Adrenal gland (tissue), 9 donors: ENCODE measurements at regions not wholly inside any gene's neighbourhood (a gene's known extent, or its start where the extent isn't known, plus 50 kb on each side); places are given as distances from the start of the nearest gene placed in this dataset.

Experiments
- DNase-seq, 7 donors: peaks; one replicate each; pipeline ENCODE4 v3.0.0-alpha.2; 2019 to 2020
- H3K27ac ChIP-seq, 5 donors: fragments of 200-600 bp; sonication (generic) in 4 of 5; 1 replicate in 3 of 5; 2 replicates in 2 of 5; pipeline versions ENCODE4 v1.5.1 to v1.8.0; 2016 to 2020; ENCODE audit warnings: mild to moderate bottlenecking in 1 of 5
- H3K27me3 ChIP-seq: fragments of 200-600 bp; 2 replicates; pipeline ENCODE4 v1.8.0; 2021
- H3K36me3 ChIP-seq, 2 donors: fragments of 200-600 bp; replicated peaks in 1 of 2; 1 replicate in 1 of 2; 2 replicates in 1 of 2; pipeline versions ENCODE4 v1.5.1 to v1.8.0; 2018 to 2022
- H3K4me1 ChIP-seq, 2 donors: fragments of 200-600 bp; replicated peaks in 1 of 2; 1 replicate in 1 of 2; 2 replicates in 1 of 2; pipeline versions ENCODE4 v1.5.1 to v1.8.0; 2018 to 2021
- H3K4me3 ChIP-seq, 4 donors: fragments of 200-600 bp; sonication (generic) in 3 of 4; one replicate each; pipeline ENCODE4 v1.5.1; 2016 to 2018
- H3K9me3 ChIP-seq, 3 donors: fragments of 200-600 bp; sonication (generic) in 1 of 3; replicated peaks in 1 of 3; 1 replicate in 2 of 3; 2 replicates in 1 of 3; pipeline versions ENCODE4 v1.5.1 to v1.8.0; 2016 to 2021
- CTCF ChIP-seq, 6 experiments: fragments of 450-650 bp in 4 of 6; fragments of 200-600 bp in 2 of 6; sonication (generic) in 1 of 6; IDR thresholded peaks; 1 replicate in 5 of 6; 2 replicates in 1 of 6; pipeline versions ENCODE4 v1.5.1 to v1.8.0; 2016 to 2021; ENCODE audit warnings: antibody characterized with exemption in 6 of 6, mild to moderate bottlenecking in 2 of 6, moderate library complexity in 1 of 6
- POLR2A ChIP-seq, 2 donors: fragments of 450-650 bp; IDR thresholded peaks; one replicate each; pipeline ENCODE4 v1.6.1; 2017; ENCODE audit warnings: antibody characterized with exemption in 2 of 2, mild to moderate bottlenecking in 2 of 2, moderate library complexity in 1 of 2
- WGBS, 4 donors: extraction: QIAGEN DNeasy Blood & Tissue Kit in 2 of 4; methylation state at CpG; one replicate each; pipeline versions ENCODE4 v1.1.5 to v1.1.7; 2013 to 2017; 5-methylcytosine and 5-hydroxymethylcytosine counted together
- intact Hi-C, 2 donors: fragments of 100-400 bp; cut with DNase I; formaldehyde crosslinking; loops; one replicate each; pipeline versions ENCODE4 v1.14.1 to v1.15.0; 2022 to 2023
- donor health status: healthy with polysubstance abuse.
- donor health status: Bipolar disorder and iron deficiency.
- donor health status: DM: yes; HTN: yes; CAD: no.
- donor health status: DM: no; HTN: no; CAD: no.
- donor health status: DM: no; HTN: no; CAD: no.

DNA sequence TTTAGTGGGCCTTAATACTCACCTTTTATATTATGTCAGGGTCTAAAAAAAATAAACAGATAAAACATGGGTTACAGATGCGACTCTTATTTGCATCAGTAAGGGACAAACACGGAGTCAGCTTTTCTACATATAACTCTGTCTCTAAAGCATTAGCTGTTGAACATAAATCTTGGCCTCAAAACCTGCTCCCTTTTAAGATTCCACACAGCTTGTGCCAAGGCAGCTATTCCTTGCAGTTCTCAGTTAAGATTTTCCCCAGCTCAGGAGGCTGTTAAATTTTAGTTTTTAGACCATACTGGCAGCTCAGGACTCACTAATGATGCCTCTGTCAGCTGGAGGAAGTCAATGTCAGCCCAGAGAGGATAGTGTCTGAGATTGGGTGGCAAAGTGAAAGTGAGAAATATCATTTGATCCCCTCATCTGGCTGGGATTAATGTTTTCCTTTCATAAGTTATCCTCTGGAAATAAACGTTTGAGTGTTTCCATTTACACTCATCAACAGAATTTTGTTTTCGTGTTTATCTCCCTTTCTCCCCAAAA lies 287.5 kb downstream of the ELAVL2 start:
- Histone ChIP-seq H3K9me3 (no peaks in the 10 kb centered on the region), H3K27ac (no peak overlapping the region), H3K4me1 (no peaks in the 10 kb centered on the region), H3K27me3 (no peaks in the 10 kb centered on the region), H3K36me3 (no peaks in the 10 kb centered on the region), H3K4me3 (no peak overlapping the region)
- WGBS, 4 donors: 53 to 62% (median 56%) methylated on average over 4 of the region's 4 CpGs
- no peak for DNase-seq
- intact Hi-C loops: no loop called here
- TF ChIP-seq CTCF (IDR thresholded peaks at IDR 0.05) (no peak), POLR2A (IDR thresholded peaks at IDR 0.05) (no peak)

DNA sequence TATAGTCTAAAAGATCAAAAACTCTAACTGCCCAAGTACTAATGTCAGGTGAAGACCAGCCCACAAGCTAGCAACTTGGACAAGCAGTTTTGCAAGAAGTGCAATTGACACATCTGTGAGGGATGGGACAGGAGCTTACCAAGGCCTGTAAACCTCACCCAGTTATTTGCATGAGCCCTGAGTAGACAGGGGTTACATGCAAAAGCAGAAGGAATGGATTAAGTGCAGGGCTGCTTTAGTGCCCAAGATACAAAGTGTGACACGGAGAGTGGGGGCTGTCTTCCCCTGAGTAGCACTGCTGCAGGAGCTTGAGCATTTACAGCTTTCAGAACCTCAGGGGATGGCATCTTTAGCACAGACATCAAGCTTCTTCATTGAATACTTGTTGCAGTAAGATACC lies 286.7 kb downstream of the ELAVL2 start:
- 74 to 86% (median 80%) methylated on average over 1 of the region's 1 CpG for WGBS, 4 donors
- Histone ChIP-seq H3K4me3 (no peak overlapping the region), H3K27ac (no peak overlapping the region), H3K36me3 (no peaks in the 10 kb centered on the region), H3K27me3 (no peaks in the 10 kb centered on the region), H3K4me1 (peaks cover 0 to 4% of the 10 kb centered on the region in 2 donors), H3K9me3 (no peaks in the 10 kb centered on the region)
- no peak for DNase-seq
- intact Hi-C loops: no loop called here
- no peak for TF ChIP-seq CTCF (IDR thresholded peaks at IDR 0.05)

- Histone ChIP-seq H3K27ac (no peak overlapping the region), H3K4me1 (peaks cover 0 to 4% of the 10 kb centered on the region in 2 donors), H3K4me3 (no peak overlapping the region), H3K36me3 (no peaks in the 10 kb centered on the region), H3K9me3 (no peaks in the 10 kb centered on the region), H3K27me3 (no peaks in the 10 kb centered on the region)
- no peak for DNase-seq
- WGBS, 4 donors: 87 to 97% (median 91%) methylated on average over 2 of the region's 2 CpGs
- TF ChIP-seq POLR2A (IDR thresholded peaks at IDR 0.05) (no peak), CTCF (IDR thresholded peaks at IDR 0.05) (no peak)
- intact Hi-C loops: no loop called here
These were observed 284.1 kb downstream of the ELAVL2 start for GRCh38 chr9:23541976-23542375.

DNA sequence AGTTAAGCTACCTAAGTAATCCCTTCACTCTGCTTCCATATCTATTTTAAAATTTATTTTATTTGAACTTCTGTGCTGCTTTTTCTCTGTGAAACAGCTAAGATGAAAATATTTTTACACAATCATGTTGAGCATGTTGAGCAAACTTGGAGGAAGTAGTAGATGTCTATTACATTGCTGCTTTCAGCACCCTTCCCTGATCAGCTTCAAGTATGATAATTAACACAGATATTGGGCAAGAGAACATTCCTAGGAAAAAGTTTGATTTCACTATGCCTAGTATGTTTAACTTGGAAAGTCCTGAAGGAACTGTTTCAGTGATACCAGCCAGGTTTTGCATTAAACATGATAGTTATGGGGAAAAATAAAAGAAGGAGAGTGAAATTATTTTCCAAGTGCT lies 283.6 kb downstream of the ELAVL2 start:
- Histone ChIP-seq H3K27me3 (no peaks in the 10 kb centered on the region), H3K4me3 (no peak overlapping the region), H3K27ac (no peak overlapping the region), H3K9me3 (no peaks in the 10 kb centered on the region), H3K4me1 (peaks cover 0 to 4% of the 10 kb centered on the region in 2 donors), H3K36me3 (no peaks in the 10 kb centered on the region)
- TF ChIP-seq CTCF (IDR thresholded peaks at IDR 0.05) (no peak), POLR2A (IDR thresholded peaks at IDR 0.05) (no peak)
- intact Hi-C loops: no loop called here
- DNase-seq: no peak
